ENCODE measurements at regions not wholly inside any gene's neighbourhood (a gene's known extent, or its start where the extent isn't known, plus 50 kb on each side); places are given as distances from the start of the nearest gene placed in this dataset.
"Not testable (repeated sequence)": the region's sequence is repeated elsewhere in the genome, so short reads cannot be mapped to it uniquely, and the experiment has no call there.

DNA sequence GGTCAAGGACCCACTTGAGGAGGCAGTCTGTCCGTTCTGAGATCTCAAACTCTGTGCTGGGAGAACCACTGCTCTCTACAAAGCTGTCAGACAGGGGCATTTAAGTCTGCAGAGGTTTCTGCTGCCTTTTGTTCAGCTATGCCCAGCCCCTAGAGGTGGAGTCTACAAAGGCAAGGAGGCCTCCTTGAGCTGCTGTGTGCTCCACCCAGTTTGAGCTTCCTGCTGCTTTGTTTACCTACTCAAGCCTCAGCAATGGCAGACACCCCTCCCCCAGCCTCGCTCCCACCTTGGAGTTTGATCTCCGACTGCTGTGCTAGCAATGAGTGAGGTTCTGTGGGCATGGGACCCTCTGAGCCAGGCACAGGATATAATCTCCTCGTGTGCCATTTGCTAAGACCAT is 156.8 kb upstream of the ARPP21 start:
- DNase-seq; intact Hi-C loops (cut with DNase I): not testable (repeated sequence)

DNA sequence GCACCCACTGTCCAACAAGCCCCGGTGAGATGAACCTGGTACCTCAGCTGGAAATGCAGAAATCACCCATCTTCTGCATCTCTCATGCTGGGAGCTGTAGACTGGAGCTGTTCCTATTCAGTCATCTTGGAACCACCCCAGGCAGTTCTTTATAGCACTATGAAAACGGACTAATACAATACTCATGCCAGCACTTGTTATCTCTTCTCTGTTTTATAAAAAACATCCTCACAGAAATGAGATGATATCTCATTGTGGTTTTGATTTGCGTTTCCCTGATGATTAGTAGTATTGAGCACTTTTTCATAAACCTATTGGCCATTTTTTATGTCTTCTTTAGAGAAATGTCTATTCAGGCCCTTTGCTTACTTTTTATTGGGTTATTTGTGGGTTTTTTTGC is 156.2 kb upstream of the ARPP21 start:
- DNase-seq, result no peak
- intact Hi-C loops (cut with DNase I), result no loop called here

DNA sequence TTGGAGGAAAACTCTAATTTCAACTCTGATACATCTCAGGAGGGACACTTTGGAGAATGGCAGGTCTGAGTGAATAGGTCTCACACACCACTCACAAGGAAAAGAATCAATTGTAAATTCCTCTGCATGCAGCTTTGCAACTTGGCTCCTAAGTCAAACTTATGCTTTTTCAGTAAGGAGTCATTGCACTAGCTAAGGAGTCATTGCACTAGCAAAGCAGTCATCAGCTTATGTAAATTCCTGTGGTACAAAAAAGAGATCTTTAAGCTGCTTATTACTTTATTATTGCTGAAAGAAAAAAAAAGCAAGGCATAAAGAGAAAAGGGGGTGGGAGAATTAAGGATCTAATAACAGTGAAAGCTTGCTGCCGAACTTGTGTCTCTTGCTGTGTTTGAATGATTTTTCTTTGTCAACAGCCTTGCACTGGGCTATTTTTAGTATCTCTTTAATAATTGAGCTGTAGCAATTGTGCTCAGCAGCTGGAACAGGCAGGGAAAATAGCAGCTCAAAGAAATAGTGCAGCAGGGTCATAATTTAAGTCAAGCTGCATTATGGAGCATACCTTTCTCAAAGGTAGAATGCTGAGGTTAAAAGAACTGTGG is 154.3 kb upstream of the ARPP21 start:
- DNase-seq, result no peak
- intact Hi-C loops (cut with DNase I), result no loop called here

DNA sequence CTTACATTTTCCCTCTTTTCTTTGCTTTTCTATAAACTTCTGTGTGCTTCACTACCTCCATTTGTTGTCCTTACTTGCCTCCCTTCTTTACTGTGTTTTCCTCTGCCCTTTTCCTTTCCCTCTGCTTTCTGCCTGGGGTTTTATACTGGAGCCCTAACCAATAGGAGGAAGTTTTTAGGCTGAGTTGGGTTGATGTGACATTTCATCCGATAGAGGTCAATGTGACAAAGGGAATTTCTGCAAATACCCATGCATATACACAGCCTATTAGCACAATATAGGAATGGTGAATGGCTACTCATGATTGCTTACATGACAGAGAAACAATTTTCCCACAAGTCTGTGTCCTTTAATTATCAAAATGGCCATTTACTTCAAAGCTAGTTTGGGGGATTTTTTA is 153.0 kb upstream of the ARPP21 start:
- intact Hi-C loops (cut with DNase I), result no loop called here
- no peak for DNase-seq

DNA sequence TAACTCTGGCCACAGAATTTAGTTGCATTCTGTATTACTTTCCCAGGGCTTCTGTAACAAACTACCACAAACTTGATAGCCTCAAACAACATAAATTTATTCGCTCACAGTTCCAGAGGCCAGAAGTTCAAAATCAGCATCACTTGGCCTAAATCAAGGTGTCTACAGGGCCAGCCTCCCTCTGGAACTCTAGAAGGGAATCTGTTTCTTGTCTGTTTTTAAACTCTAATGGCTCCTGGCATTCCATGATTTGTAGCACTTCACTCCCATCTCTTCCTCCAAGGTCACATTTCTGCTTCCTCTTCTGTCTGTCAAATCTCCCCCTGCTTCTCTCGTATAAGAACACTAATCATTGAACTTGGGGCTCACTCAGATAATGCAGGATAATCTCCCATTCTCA is 151.9 kb upstream of the ARPP21 start:
- intact Hi-C loops (cut with DNase I), result no loop called here
- DNase-seq, result no peak

DNA sequence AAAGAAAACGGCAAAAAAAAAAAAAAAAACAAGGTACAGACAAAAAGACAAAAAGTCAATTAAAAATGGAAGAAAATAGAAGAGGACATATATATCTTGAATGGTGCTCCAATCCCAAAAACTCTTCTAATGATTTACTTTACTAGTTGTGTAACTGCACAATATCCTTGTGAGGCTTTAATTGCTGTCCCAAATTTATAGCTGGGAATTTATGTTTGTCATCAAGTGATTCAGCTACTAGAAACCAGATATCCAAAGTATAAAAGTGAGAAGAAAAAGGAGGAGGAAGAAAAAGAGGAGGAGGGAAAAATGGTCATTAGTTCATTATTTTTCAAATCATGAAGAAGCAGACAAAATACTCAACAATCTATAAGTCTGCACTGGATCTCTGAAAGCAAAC is 150.8 kb upstream of the ARPP21 start:
- intact Hi-C loops (cut with DNase I), result no loop called here
- DNase-seq, result no peak

DNA sequence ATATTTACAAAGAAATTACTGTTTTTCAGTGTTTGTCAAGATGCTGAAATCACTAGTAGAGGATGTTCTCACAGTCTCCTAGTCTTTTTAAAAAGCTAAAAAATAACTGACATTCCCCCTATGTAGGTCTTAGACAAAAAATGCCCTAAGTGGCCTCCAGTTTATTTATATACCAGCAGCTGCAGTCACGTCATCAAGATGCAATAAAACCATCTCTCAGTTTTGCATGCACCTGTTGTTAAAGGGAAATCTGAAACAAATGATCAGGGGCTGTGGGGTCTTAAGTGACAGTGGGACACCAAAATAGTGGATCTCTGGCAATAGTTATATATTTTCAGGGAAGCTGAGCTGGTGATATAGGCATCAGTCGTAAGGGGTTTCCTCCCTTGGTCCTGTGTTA is 146.5 kb upstream of the ARPP21 start:
- DNase-seq, result no peak
- intact Hi-C loops (cut with DNase I), result no loop called here

DNA sequence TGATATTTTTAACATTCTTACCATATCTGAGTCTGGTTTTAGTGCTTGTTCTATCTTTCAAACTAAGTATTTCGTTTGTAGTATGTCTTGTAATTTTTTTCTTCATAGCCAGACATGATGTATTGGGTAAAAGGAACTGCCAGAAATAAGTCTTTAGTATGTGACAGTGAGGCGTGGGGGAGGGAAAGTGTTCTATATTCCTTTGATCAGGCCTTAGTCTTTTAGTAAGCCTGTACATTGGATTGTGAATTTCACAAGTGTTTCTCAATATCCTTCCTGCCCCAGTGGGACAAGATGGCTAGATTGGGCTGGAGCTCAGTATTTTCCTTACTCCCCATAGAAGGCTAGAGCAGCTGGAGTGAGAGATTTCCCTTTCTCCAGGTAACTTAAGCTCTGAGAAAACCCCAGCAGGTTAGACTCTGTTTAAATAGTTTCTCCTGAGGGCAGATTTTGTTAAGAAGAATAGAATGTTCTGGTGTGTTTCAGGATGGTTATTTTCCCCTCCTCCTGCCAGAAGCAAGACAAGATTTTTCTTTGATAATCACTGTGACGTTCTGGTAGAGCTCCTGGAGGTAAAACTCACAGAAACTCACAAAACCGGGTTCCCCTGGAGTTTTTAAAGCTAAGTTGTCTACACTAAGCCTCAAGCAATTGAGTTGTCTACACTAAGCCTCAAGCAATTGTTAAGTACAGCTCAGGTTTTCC is 140.7 kb upstream of the ARPP21 start:
- intact Hi-C loops (cut with DNase I), result no loop called here
- no peak for DNase-seq

DNA sequence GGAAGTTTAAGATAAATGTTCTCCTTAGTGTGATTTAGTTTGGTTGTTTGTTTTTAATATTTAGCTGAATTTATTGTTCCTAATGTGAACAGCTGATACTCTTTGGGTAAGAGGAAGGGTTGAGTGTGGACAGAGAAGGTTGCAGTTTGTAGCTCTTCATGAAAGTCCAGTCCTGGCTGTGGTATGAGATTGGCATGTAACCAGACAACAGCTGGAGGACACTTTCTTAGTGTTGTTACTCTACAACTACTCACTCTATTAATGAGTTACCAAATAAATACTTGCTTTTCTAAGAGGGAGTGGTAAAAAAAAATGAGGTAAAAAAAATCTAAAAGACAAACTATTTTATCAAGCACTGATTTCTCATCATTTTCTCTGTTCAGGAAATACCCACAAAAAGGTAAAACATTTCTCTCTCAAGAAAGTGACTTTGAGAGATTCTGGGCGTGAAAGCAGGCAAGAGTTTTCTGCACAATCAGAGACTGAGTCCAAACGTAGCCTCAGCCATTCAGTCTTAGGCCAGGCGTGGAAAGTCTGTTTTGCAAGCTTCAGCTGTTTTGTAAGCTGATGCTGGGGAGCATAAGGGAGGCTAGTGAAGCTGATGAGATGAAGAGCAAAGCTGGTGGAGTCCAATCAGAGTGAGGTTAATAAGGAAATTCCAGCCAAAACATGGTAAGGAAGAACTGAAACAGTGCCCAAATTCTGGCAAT is 138.5 kb upstream of the ARPP21 start:
- intact Hi-C loops (cut with DNase I), result no loop called here
- DNase-seq, result no peak

DNA sequence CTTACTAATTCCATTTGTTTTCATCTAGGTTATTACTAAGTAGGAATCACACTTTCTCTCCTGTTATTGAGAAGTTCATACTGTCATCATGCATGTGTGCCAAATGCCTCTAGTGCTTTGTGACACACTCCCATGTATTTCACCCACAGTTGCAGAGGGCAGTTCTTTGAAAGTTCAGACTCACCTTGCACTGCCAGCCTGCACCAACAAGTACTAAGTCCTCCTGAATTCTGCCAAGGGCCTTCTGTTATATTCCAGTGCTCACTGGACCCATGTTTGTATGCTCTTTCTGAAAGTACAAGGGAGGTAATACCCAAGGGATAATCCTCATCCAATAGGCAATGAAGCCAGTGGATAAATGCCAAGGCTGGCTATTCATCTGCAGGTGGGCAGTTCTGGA is 136.6 kb upstream of the ARPP21 start:
- DNase-seq, result no peak

DNA sequence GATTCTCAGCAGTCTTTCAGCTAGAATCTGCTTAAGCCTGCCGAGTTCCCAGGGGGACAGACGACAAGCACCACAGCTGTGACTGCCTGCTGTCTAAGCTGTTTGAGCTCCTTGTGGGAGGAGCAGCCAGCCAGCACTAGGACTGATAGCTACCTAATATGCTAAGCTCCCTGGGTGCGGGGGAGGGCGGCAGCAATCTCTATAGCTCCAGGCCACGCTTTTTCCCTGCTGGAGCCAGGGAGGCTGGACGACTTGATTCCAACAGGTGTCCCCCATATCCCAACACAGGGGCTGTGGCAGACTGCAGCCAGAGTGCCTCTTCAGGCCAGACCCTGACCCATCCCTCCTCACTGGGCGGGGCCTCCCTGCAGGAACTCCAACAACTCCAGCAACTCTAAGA is 134.1 kb upstream of the ARPP21 start:
- DNase-seq, result no peak
- intact Hi-C loops (cut with DNase I), result no loop called here

More for the DNA sequence above, 136.6 kb upstream of the ARPP21 start:
- intact Hi-C loops (cut with DNase I), result no loop called here

DNA sequence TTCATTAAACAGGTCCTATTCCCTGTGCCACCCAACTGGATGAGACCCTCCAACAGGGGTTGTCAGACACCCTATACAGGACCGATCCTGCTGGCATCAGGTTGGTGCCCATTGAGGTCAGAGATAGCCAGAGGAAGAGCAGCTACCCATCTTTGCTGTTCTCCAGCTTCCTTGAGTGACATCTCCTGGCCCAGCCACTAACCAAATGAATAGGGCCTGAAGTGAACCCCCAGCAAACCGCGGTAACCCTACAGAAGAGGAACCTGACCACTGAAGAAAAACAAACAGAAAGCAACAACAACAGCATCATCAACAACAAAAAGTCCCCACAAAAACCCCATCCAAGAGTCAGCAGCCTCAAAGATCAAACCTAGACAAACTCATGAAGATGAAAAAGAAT is 133.6 kb upstream of the ARPP21 start:
- intact Hi-C loops (cut with DNase I), result no loop called here
- DNase-seq, result no peak

DNA sequence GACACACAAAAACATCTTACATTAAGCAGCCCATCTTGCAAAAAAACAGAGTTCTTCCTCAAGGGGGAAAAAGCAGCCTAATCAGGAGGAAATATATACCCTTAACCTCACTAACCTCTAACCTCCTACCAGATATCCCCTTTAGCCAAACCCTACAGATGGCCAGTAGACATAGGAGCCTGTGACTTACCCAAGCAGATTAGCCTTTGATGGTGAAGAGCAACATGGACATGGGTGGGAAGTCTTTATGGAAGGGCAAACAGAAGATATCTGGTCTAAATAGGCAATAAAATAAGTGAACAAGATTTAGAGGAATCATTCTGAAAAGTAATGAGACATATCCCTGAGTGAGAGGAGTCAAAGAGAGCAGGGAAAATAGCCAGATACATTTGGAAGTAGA is 119.4 kb upstream of the ARPP21 start:
- intact Hi-C loops (cut with DNase I), result no loop called here
- DNase-seq, result no peak

DNA sequence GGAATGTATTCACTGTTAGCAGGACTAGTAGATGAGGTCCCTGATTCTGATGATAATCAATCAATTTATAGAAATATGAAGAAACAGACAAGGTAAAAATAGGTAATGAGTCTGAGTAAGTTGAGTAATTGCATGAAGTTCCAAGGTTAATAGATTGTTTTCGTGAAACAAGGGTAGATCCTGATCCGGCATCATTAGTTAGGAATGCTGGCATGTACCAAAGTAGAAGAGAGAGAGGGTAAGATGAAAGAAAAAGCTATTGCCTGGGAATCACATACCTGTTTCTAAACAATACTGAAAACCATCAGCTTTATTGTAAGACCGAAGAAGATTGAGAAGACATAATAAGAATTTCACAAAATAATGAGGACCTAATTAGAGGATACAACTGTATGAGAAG is 118.1 kb upstream of the ARPP21 start:
- DNase-seq, result no peak
- intact Hi-C loops (cut with DNase I), result no loop called here

DNA sequence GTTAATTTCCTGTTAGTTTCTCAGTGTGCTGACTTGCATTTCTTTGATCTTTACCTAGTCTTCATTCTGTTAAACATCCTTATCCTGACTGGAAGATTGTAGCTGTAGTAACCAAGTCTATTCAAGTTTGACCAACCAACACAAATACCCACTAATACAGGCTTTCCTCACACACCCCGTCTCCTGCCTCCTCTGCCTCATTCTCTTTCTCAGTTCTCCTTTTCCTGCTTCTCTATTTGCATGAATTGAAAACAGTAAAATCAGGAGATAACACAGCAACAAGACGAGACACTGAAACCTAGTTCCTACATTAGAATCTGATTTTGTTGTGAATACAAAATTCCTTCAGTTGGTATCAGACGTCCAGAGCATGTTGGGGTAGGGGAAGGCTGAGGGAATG is 116.9 kb upstream of the ARPP21 start:
- intact Hi-C loops (cut with DNase I), result no loop called here
- DNase-seq, result no peak

DNA sequence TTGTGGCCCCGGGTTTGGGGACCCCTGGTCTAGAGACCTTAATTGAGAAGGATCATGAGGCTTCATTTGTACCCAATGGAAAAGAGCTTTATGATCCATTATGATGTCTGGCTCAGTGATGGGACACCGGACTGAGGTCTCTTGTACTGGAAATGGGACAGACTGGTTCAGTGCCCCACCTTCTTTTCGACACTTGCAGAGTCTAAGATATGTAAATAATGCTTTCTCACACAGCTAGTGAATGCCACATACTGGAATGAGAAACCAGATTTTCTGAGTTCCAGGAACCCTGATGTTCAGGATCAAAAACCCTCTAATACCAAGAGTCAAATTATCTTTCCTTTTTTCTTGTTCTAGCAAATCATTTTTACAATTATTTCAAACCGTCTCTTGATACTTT is 116.3 kb upstream of the ARPP21 start:
- intact Hi-C loops (cut with DNase I), result no loop called here
- DNase-seq, result no peak

DNA sequence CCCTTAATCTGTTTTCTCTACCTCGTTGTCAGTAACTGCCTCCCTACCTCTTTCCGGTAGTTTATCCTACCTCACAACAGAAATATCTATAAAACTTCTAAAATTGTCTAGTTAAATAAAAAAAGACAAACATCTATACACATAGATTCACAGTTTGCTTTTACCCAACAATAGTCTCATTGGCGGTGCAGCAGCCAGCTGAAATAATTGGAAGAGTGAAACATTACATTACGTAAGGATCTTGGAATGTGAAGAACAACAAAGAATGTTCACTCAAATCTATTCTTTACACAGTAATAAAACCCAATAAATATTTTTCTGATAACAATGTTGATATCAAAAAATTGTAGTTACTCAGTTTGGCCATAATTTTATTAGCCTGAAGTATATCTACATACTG is 115.5 kb upstream of the ARPP21 start:
- intact Hi-C loops (cut with DNase I), result no loop called here
- DNase-seq, result no peak

DNA sequence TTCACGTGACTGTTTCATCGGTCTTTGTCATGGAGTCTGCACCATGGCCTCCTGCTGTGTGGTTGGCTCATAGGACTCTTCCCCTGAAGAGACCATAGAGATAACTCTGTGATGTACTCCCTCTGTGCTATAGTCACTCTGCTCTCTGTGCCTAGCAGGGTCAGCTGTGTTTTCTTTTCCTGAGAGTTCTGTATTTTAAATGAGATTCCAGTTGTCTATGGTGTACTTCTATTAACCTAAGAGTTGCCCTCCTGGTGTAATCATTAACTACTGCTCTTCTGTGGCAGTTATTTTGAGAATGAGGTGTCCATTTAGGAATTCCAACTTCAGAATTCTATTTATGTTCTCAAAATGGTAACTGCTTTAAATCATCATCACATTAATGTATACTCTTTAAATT is 114.5 kb upstream of the ARPP21 start:
- no peak for DNase-seq
- intact Hi-C loops (cut with DNase I), result no loop called here

DNA sequence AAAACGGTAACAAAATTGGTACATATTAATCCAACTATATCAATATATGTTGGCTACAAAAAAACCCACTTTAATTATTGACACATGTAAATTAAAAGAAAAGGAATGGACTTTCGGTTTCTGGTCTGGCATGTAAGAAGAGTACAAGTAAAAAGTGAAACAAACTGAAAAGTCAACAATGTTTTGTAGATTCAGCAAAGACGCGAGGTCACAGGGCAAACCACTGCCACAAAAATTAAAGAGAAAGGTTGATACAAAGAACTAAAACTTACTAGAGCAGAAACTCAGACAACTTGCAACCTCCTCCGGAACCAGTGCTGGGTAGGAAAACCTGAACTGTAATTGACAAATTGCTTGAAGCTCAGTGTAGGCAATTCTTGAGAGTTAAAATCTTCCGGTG is 110.6 kb upstream of the ARPP21 start:
- no peak for DNase-seq
- intact Hi-C loops (cut with DNase I), result no loop called here

DNA sequence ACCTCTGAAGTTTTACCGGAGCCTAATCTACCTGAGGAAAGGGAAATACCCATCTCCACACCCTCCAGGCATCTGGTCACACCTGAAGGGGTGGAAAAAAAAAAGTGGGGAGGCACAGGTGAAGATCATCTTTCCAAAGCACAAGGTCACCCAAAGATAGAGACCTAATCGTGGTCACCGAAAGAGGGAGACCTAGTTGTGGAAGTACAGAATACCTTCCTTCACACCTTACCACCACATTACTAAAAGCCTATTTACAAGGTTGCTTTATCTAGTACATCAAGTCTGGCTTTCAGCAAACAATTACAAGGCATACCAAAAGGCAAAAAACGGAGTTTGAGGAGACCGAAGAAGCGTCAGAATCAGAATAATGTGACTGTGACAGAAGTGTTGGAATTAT is 110.0 kb upstream of the ARPP21 start:
- intact Hi-C loops (cut with DNase I), result no loop called here
- DNase-seq, result no peak

DNA sequence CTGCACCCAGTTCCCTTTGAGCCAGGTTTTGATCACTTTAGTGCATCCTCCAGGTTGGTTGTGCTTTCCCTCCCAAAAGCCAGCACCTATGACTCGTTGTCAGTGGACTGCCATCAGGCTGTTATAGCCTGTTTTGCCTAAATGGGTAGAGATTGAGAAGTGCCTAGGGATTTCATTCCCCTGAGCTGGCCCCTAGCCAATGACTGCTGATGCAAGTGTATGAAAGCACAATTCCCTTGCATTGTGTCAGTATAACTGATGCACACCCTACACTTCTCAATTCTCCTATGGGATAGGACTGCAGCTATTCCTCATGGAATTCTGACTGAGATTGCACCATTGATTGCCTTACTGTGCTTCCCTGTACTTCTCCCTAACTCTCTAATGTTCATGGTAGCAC is 102.1 kb upstream of the ARPP21 start:
- DNase-seq, result peak in 3 of 42 donors; percentile 3 to 44 (median 43)
- intact Hi-C loops (cut with DNase I), result no loop called here

All from head of caudate nucleus (tissue), 42 donors.